GM23338 (cell line): ENCODE measurements at regions not wholly inside any gene's neighbourhood (a gene's known extent, or its start where the extent isn't known, plus 50 kb on each side); places are given as distances from the start of the nearest gene placed in this dataset.

ENCODE experiments used
- ATAC-seq: fragments of 200-7000 bp; cut with Tn5 transposase; 3 replicates; pipeline ENCODE4 v1.9.1; 2020
- DNase-seq: peaks from one replicate; pipeline ENCODE4 v3.0.0-alpha.2; 2015; ENCODE audit warnings: low spot score
- H2AFZ ChIP-seq: fragments of 200-600 bp; sonication (generic); 2 replicates; pipeline ENCODE4 v1.8.0; 2016; ENCODE audit warnings: antibody characterized with exemption, mild to moderate bottlenecking, moderate library complexity
- H3F3A ChIP-seq: fragments of 200-600 bp; sonication (generic); replicated peaks from 2 replicates; pipeline ENCODE4 v1.8.0; 2017; ENCODE audit warnings: antibody characterized with exemption, mixed run types, low read depth
- H3K27ac ChIP-seq: fragments of 200-600 bp; sonication (generic); 2 replicates; pipeline ENCODE4 v1.6.1; 2016; ENCODE audit warnings: low read depth
- H3K27me3 ChIP-seq: fragments of 200-600 bp; sonication (generic); 2 replicates; pipeline ENCODE4 v1.8.0; 2016; ENCODE audit warnings: mild to moderate bottlenecking, mixed run types, moderate library complexity; ENCODE audit not compliant: insufficient read depth
- H3K36me3 ChIP-seq: fragments of 200-600 bp; sonication (generic); 2 replicates; pipeline ENCODE4 v1.8.0; 2016; ENCODE audit warnings: mild to moderate bottlenecking; ENCODE audit not compliant: insufficient read depth
- H3K4me1 ChIP-seq: fragments of 200-600 bp; sonication (generic); 2 replicates; pipeline ENCODE4 v1.8.0; 2016; ENCODE audit warnings: mild to moderate bottlenecking, moderate library complexity; ENCODE audit not compliant: insufficient read depth
- H3K4me2 ChIP-seq: fragments of 200-600 bp; sonication (generic); 2 replicates; pipeline ENCODE4 v1.7.1; 2017; ENCODE audit warnings: mixed run types
- H3K4me3 ChIP-seq: fragments of 200-600 bp; sonication (generic); 2 replicates; pipeline ENCODE4 v1.6.1; 2016; ENCODE audit warnings: mixed run types
- H3K79me2 ChIP-seq: fragments of 200-600 bp; sonication (generic); replicated peaks from 2 replicates; pipeline ENCODE4 v1.8.0; 2017; ENCODE audit warnings: mild to moderate bottlenecking; ENCODE audit not compliant: insufficient read depth
- H3K9me2 ChIP-seq: fragments of 200-600 bp; sonication (generic); 2 replicates; pipeline ENCODE4 v1.8.0; 2017; ENCODE audit not compliant: insufficient read depth
- H4K20me1 ChIP-seq: fragments of 200-600 bp; sonication (generic); replicated peaks from 2 replicates; pipeline ENCODE4 v1.8.0; 2017; ENCODE audit warnings: mild to moderate bottlenecking; ENCODE audit not compliant: insufficient read depth
- H3K27ac Mint-ChIP-seq: 2 replicates; pipeline ENCODE4 v1.8.0; 2020; ENCODE audit warnings: inconsistent platforms, mild to moderate bottlenecking, moderate library complexity, mixed read lengths
- H3K27me3 Mint-ChIP-seq: 3 replicates; pipeline ENCODE4 v1.8.0; 2022; ENCODE audit warnings: low read depth, mild to moderate bottlenecking, moderate library complexity, mixed read lengths, inconsistent platforms; ENCODE audit not compliant: insufficient read depth, poor library complexity
- H3K36me3 Mint-ChIP-seq: 3 replicates; pipeline ENCODE4 v1.8.0; 2021; ENCODE audit warnings: low read depth, mild to moderate bottlenecking, inconsistent platforms, moderate library complexity, mixed read lengths
- H3K4me1 Mint-ChIP-seq: 3 replicates; pipeline ENCODE4 v1.8.0; 2020; ENCODE audit warnings: mild to moderate bottlenecking, inconsistent platforms, mixed read lengths
- H3K4me3 Mint-ChIP-seq: 3 replicates; pipeline ENCODE4 v1.8.0; 2021; ENCODE audit warnings: moderate library complexity, mild to moderate bottlenecking, inconsistent platforms, mixed read lengths
- H3K9me3 Mint-ChIP-seq: 3 replicates; pipeline ENCODE4 v1.8.0; 2020; ENCODE audit warnings: moderate library complexity, mild to moderate bottlenecking, inconsistent platforms, mixed read lengths
- CREB1 ChIP-seq: fragments of 250-450 bp; sonication (Bioruptor Pico); IDR thresholded peaks from 2 replicates; pipeline ENCODE4 v1.5.0; 2020; ENCODE audit warnings: low read depth, mild to moderate bottlenecking, moderate library complexity
- EZH2 ChIP-seq: fragments of 200-600 bp; sonication (generic); IDR thresholded peaks from one replicate; pipeline ENCODE4 v1.8.0; 2017; ENCODE audit warnings: antibody characterized with exemption, mild to moderate bottlenecking, low read depth; ENCODE audit not compliant: unreplicated experiment
- EZH2phosphoT487 ChIP-seq: fragments of 200-600 bp; sonication (generic); IDR thresholded peaks from one replicate; pipeline ENCODE4 v1.8.1; 2018; ENCODE audit warnings: antibody characterized with exemption; ENCODE audit not compliant: unreplicated experiment
- JUNB ChIP-seq: IDR thresholded peaks from one replicate; pipeline ENCODE4 v1.6.1; 2016; ENCODE audit warnings: antibody characterized with exemption; ENCODE audit not compliant: unreplicated experiment
- NANOG ChIP-seq: IDR thresholded peaks from 2 replicates; pipeline ENCODE4 v1.6.1; 2016; ENCODE audit warnings: antibody characterized with exemption, borderline replicate concordance
- POLR2AphosphoS5 ChIP-seq: IDR thresholded peaks from 2 replicates; pipeline ENCODE4 v1.6.1; 2016; ENCODE audit warnings: antibody characterized with exemption, low read depth
- REST ChIP-seq: IDR thresholded peaks from one replicate; pipeline ENCODE4 v1.6.1; 2018; ENCODE audit warnings: antibody characterized with exemption; ENCODE audit not compliant: unreplicated experiment
- STAT1 ChIP-seq: IDR thresholded peaks from one replicate; pipeline ENCODE4 v1.6.1; 2016; ENCODE audit warnings: antibody characterized with exemption; ENCODE audit not compliant: unreplicated experiment
- ZNF114 ChIP-seq: fragments of 250-450 bp; sonication (Bioruptor Pico); IDR thresholded peaks from 2 replicates; pipeline ENCODE4 v1.5.0; 2020; ENCODE audit warnings: mild to moderate bottlenecking, moderate library complexity
- ZNF331 ChIP-seq: fragments of 250-450 bp; sonication (Bioruptor Pico); IDR thresholded peaks from 2 replicates; pipeline ENCODE4 v1.5.0; 2020; ENCODE audit warnings: low read depth, mild to moderate bottlenecking, moderate library complexity
- TF ChIP-seq, protein P1 (sequence below), 2 experiments: fragments of 200-600 bp in 1 of 2; sonication (generic) in 1 of 2; conservative IDR thresholded peaks; 2 replicates each; pipeline versions ENCODE4 v1.5.1 to v1.6.1; 2016 to 2017; ENCODE audit warnings: antibody characterized with exemption in 2 of 2, low read depth in 2 of 2, mild to moderate bottlenecking in 2 of 2, moderate library complexity in 1 of 2
- TF ChIP-seq, protein P2 (sequence below): fragments of 250-450 bp; sonication (Bioruptor Pico); IDR thresholded peaks from 2 replicates; pipeline ENCODE4 v1.5.0; 2020; ENCODE audit warnings: mild to moderate bottlenecking, moderate library complexity
- TF ChIP-seq, protein P3 (sequence below): IDR thresholded peaks from 2 replicates; pipeline ENCODE4 v1.6.1; 2016; ENCODE audit warnings: antibody characterized with exemption

DNA sequence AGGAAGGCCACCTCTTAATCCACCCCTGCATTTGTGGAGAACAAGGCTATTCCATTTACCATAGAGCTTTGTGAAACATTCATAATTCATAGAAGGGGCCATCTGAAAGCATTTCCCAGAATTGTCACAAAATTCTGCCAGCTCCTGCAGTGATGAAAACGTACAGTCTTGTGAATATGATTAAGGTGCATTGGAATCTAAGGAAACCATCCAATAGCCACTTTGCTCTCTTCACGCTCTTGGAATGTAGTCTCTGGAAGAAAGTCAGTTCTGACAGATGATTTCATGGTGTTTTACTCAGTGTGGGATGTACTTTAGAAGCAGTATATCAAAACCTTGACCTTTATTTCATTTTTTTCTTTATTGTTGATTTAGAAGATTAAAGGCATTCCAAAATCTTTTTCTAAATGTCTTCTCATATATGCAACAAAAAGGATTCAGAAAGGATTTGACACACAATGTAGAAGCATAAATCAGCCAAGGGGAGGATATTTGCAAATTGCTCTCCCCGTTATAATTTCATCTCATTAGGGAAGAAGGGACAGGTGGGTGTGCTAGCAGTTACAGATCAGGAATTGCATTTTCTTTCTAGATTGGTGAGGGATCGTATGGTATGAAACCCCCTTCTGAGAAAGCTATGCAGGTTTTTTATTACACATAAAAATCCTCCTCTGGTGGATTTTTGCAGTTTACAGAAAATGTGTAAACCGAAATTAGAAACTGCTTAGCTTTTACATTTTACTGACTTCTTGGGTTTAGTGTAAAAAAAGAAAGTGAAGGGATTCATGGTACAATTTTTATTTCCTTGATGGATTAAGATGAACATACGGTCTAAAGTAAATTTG lies 390.2 kb downstream of the LRIG3 start:
- no peak for DNase-seq
- Mint-ChIP-seq H3K4me3 (no peak overlapping the region), H3K9me3 (no peaks in the 10 kb centered on the region), H3K27ac (no peak overlapping the region), H3K4me1 (no peaks in the 10 kb centered on the region), H3K36me3 (no peaks in the 10 kb centered on the region), H3K27me3 (no peaks in the 10 kb centered on the region)
- Histone ChIP-seq H3K36me3 (no peaks in the 10 kb centered on the region), H3K27me3 (no peaks in the 10 kb centered on the region), H3F3A (no peaks in the 10 kb centered on the region), H3K4me2 (no peak overlapping the region), H2AFZ (no peak overlapping the region), H4K20me1 (no peaks in the 10 kb centered on the region), H3K4me1 (no peaks in the 10 kb centered on the region), H3K9me2 (peaks cover 9% of the 10 kb centered on the region), H3K79me2 (no peaks in the 10 kb centered on the region), H3K4me3 (no peak overlapping the region), H3K27ac (no peak overlapping the region)
- TF ChIP-seq STAT1 (no peak), POLR2AphosphoS5 (no peak), EZH2phosphoT487 (no peak), ZNF114 (CRISPR knock-in tag) (no peak), CREB1 (CRISPR knock-in tag) (no peak), JUNB (no peak), EZH2 (no peak), NANOG (no peak), REST (no peak), ZNF331 (CRISPR knock-in tag) (no peak)
- TF ChIP-seq, protein P1, sequence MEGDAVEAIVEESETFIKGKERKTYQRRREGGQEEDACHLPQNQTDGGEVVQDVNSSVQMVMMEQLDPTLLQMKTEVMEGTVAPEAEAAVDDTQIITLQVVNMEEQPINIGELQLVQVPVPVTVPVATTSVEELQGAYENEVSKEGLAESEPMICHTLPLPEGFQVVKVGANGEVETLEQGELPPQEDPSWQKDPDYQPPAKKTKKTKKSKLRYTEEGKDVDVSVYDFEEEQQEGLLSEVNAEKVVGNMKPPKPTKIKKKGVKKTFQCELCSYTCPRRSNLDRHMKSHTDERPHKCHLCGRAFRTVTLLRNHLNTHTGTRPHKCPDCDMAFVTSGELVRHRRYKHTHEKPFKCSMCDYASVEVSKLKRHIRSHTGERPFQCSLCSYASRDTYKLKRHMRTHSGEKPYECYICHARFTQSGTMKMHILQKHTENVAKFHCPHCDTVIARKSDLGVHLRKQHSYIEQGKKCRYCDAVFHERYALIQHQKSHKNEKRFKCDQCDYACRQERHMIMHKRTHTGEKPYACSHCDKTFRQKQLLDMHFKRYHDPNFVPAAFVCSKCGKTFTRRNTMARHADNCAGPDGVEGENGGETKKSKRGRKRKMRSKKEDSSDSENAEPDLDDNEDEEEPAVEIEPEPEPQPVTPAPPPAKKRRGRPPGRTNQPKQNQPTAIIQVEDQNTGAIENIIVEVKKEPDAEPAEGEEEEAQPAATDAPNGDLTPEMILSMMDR (conservative IDR thresholded peaks at IDR 0.05; ENCODE audit: low read depth in 2 of 2): no peak
- TF ChIP-seq, protein P2, sequence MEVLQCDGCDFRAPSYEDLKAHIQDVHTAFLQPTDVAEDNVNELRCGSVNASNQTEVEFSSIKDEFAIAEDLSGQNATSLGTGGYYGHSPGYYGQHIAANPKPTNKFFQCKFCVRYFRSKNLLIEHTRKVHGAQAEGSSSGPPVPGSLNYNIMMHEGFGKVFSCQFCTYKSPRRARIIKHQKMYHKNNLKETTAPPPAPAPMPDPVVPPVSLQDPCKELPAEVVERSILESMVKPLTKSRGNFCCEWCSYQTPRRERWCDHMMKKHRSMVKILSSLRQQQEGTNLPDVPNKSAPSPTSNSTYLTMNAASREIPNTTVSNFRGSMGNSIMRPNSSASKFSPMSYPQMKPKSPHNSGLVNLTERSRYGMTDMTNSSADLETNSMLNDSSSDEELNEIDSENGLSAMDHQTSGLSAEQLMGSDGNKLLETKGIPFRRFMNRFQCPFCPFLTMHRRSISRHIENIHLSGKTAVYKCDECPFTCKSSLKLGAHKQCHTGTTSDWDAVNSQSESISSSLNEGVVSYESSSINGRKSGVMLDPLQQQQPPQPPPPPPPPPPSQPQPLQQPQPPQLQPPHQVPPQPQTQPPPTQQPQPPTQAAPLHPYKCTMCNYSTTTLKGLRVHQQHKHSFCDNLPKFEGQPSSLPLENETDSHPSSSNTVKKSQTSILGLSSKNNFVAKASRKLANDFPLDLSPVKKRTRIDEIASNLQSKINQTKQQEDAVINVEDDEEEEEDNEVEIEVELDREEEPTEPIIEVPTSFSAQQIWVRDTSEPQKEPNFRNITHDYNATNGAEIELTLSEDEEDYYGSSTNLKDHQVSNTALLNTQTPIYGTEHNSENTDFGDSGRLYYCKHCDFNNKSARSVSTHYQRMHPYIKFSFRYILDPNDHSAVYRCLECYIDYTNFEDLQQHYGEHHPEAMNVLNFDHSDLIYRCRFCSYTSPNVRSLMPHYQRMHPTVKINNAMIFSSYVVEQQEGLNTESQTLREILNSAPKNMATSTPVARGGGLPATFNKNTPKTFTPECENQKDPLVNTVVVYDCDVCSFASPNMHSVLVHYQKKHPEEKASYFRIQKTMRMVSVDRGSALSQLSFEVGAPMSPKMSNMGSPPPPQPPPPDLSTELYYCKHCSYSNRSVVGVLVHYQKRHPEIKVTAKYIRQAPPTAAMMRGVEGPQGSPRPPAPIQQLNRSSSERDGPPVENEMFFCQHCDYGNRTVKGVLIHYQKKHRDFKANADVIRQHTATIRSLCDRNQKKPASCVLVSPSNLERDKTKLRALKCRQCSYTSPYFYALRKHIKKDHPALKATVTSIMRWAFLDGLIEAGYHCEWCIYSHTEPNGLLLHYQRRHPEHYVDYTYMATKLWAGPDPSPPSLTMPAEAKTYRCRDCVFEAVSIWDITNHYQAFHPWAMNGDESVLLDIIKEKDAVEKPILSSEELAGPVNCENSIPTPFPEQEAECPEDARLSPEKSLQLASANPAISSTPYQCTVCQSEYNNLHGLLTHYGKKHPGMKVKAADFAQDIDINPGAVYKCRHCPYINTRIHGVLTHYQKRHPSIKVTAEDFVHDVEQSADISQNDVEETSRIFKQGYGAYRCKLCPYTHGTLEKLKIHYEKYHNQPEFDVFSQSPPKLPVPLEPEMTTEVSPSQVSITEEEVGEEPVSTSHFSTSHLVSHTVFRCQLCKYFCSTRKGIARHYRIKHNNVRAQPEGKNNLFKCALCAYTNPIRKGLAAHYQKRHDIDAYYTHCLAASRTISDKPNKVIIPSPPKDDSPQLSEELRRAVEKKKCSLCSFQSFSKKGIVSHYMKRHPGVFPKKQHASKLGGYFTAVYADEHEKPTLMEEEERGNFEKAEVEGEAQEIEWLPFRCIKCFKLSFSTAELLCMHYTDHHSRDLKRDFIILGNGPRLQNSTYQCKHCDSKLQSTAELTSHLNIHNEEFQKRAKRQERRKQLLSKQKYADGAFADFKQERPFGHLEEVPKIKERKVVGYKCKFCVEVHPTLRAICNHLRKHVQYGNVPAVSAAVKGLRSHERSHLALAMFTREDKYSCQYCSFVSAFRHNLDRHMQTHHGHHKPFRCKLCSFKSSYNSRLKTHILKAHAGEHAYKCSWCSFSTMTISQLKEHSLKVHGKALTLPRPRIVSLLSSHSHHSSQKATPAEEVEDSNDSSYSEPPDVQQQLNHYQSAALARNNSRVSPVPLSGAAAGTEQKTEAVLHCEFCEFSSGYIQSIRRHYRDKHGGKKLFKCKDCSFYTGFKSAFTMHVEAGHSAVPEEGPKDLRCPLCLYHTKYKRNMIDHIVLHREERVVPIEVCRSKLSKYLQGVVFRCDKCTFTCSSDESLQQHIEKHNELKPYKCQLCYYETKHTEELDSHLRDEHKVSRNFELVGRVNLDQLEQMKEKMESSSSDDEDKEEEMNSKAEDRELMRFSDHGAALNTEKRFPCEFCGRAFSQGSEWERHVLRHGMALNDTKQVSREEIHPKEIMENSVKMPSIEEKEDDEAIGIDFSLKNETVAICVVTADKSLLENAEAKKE (CRISPR knock-in tag): no peak
- TF ChIP-seq, protein P3, sequence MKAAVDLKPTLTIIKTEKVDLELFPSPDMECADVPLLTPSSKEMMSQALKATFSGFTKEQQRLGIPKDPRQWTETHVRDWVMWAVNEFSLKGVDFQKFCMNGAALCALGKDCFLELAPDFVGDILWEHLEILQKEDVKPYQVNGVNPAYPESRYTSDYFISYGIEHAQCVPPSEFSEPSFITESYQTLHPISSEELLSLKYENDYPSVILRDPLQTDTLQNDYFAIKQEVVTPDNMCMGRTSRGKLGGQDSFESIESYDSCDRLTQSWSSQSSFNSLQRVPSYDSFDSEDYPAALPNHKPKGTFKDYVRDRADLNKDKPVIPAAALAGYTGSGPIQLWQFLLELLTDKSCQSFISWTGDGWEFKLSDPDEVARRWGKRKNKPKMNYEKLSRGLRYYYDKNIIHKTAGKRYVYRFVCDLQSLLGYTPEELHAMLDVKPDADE: no peak
- ATAC-seq: no peak
